Natural killer cell (primary cell): ENCODE measurements at regions not wholly inside any gene's neighbourhood (a gene's known extent, or its start where the extent isn't known, plus 50 kb on each side); places are given as distances from the start of the nearest gene placed in this dataset.

Experiments
- ATAC-seq, 3 donors: fragments of 150-1000 bp in 2 of 3; fragments of 200-7000 bp in 1 of 3; cut with Tn5 transposase; 1 replicate in 1 of 3; 2 replicates in 2 of 3; pipeline ENCODE4 v1.10.0; 2021; ENCODE audit warnings: mild to moderate bottlenecking in 2 of 3, moderate library complexity in 2 of 3
- DNase-seq, 2 donors: peaks; one replicate each; pipeline versions ENCODE4 v3.0.0 to v3.0.0-alpha.2; 2013 to 2021; ENCODE audit warnings: mixed read lengths in 1 of 2
- H3K27ac ChIP-seq: one replicate; pipeline ENCODE4 v1.5.1; 2013; ENCODE audit warnings: mild to moderate bottlenecking, low read length
- H3K27me3 ChIP-seq: one replicate; pipeline ENCODE4 v1.6.1; 2013; ENCODE audit warnings: low read length; ENCODE audit not compliant: control insufficient read depth, insufficient read depth
- H3K36me3 ChIP-seq: one replicate; pipeline ENCODE4 v1.6.1; 2013; ENCODE audit warnings: low read length; ENCODE audit not compliant: control insufficient read depth, insufficient read depth
- H3K4me1 ChIP-seq: one replicate; pipeline ENCODE4 v1.6.1; 2013; ENCODE audit warnings: low read length; ENCODE audit not compliant: control insufficient read depth, insufficient read depth
- H3K4me3 ChIP-seq: one replicate; pipeline ENCODE4 v1.5.1; 2013; ENCODE audit warnings: low read length
- H3K9me3 ChIP-seq: one replicate; pipeline ENCODE4 v1.6.1; 2013; ENCODE audit warnings: low read length; ENCODE audit not compliant: control insufficient read depth, insufficient read depth
- H3K27ac Mint-ChIP-seq, 2 donors: one replicate each; pipeline ENCODE4 v1.8.0; 2022; ENCODE audit warnings: mild to moderate bottlenecking in 2 of 2, mixed read lengths in 2 of 2, moderate library complexity in 1 of 2
- H3K27me3 Mint-ChIP-seq, 2 donors: one replicate each; pipeline ENCODE4 v1.8.0; 2022; ENCODE audit warnings: low read depth in 2 of 2, mixed read lengths in 2 of 2
- H3K36me3 Mint-ChIP-seq: one replicate; pipeline ENCODE4 v1.8.0; 2022; ENCODE audit warnings: mixed read lengths
- H3K4me1 Mint-ChIP-seq, 2 donors: one replicate each; pipeline ENCODE4 v1.8.0; 2022; ENCODE audit warnings: mixed read lengths in 2 of 2
- H3K4me3 Mint-ChIP-seq: one replicate; pipeline ENCODE4 v1.8.0; 2022; ENCODE audit warnings: mild to moderate bottlenecking, moderate library complexity, mixed read lengths
- H3K9me3 Mint-ChIP-seq, 2 donors: one replicate each; pipeline ENCODE4 v1.8.0; 2022; ENCODE audit warnings: mixed read lengths in 2 of 2
- CTCF ChIP-seq: fragments of 200-600 bp; IDR thresholded peaks from one replicate; pipeline ENCODE4 v1.8.0; 2022; ENCODE audit warnings: antibody characterized with exemption
- WGBS: methylation state at CpG from one replicate; pipeline ENCODE4 v1.1.7; 2013; ENCODE audit warnings: missing lambda C conversion rate; ENCODE audit not compliant: insufficient coverage; 5-methylcytosine and 5-hydroxymethylcytosine counted together
- intact Hi-C: fragments of 100-400 bp; cut with micrococcal nuclease; formaldehyde crosslinking; loops from one replicate; pipeline ENCODE4 v1.14.2; 2022

DNA sequence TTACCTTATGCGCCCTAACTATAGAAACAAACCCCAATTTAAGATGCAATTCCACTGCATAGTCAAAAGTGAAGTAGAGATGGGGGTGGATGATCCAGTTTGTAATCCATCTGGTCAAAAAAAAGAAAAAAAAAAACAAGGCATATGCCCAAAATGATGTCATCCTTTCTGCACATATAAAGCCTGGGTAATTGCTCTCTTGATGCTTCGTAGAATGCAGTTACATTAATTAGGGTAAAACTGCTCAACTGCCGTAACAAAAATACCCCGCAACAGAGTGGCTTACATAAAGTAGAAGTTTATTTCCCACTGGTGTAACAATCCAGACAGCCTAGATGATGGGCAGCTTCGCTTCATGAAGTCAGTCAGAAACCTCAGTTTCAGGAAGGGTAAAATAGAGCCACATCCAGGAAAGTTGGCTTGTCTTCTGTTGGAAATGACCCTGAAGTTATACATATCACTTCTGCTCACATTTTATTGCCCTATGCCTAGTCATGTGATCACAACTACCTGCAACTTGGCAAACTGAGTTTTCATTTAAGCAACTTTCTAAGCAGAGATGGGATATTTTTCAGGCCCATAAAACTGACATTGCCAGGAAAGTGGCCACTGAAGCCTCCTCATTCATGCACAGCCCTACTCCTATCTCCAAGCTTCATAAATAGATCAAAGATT lies 221.7 kb downstream of the C1orf94 start:
- Mint-ChIP-seq H3K27me3 (peaks cover 5 to 31% of the 10 kb centered on the region in 2 donors), H3K36me3 (no peaks in the 10 kb centered on the region), H3K9me3 (no peaks in the 10 kb centered on the region), H3K4me3 (no peak overlapping the region), H3K27ac (no peak overlapping the region), H3K4me1 (no peaks in the 10 kb centered on the region)
- 90% methylated on average over 4 of the region's 5 CpGs for WGBS
- Histone ChIP-seq H3K4me3 (no peak overlapping the region), H3K4me1 (no peaks in the 10 kb centered on the region), H3K36me3 (no peaks in the 10 kb centered on the region), H3K9me3 (no peaks in the 10 kb centered on the region), H3K27ac (no peak overlapping the region), H3K27me3 (no peaks in the 10 kb centered on the region)
- ATAC-seq (no peak), DNase-seq (no peak)
- TF ChIP-seq CTCF = no peak
- intact Hi-C loops = no loop called here

DNA sequence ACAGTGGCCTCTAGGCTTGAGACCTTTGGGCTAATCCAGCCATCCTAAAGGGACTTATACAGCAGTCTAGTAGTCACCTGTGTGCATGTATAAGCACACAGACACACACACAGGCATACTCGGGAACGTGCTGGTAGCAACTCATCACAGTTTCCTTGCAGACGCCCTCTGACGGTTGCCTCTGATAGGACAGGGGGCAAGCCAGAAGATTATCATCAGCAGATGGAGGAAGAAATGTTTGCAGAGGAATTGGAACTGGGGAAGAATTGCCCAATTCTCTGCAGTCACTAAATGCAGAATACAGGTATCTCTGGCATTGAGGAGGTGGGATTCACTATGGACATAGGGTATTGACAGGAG lies 222.2 kb downstream of the C1orf94 start:
- intact Hi-C loops = no loop called here
- no peak for DNase-seq
- no peaks in the 10 kb centered on the region for H3K4me1 ChIP-seq
- WGBS = 45% methylated on average over 4 of the region's 4 CpGs
- no peak overlapping the region for H3K27ac ChIP-seq
- Mint-ChIP-seq H3K9me3 (no peaks in the 10 kb centered on the region), H3K27me3 (peaks cover 5 to 31% of the 10 kb centered on the region in 2 donors), H3K4me3 (no peak overlapping the region), H3K27ac (no peak overlapping the region), H3K4me1 (no peaks in the 10 kb centered on the region), H3K36me3 (no peaks in the 10 kb centered on the region)
- ATAC-seq = no peak
- no peak for TF ChIP-seq CTCF
- H3K27me3 ChIP-seq = no peaks in the 10 kb centered on the region
- no peaks in the 10 kb centered on the region for H3K36me3 ChIP-seq
- H3K4me3 ChIP-seq = no peak overlapping the region
- H3K9me3 ChIP-seq = no peaks in the 10 kb centered on the region

DNA sequence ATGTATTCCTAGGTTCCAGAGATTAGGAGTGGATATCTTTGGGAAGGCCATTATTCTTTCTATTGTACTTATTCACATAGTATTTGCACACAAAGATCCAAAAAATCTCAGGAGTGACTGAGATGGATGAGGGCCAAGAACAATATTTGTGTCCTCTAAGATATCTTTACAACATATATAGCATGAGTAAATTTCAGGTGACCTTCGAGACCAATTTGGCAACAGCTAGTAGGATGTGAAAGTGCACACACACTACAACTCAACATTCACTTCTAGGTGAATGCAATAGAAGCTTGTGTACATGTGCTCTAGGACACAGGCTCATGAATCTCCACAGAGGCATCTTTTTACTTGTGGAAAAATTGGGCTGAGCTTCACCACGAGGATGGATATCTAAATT lies 224.0 kb downstream of the C1orf94 start:
- H3K4me3 Mint-ChIP-seq = no peak overlapping the region
- 29% methylated on average over 1 of the region's 2 CpGs for WGBS

More for the DNA sequence above, 224.0 kb downstream of the C1orf94 start:
- Histone ChIP-seq H3K4me3 (no peak overlapping the region), H3K9me3 (no peaks in the 10 kb centered on the region), H3K4me1 (no peaks in the 10 kb centered on the region), H3K27me3 (no peaks in the 10 kb centered on the region), H3K27ac (no peak overlapping the region), H3K36me3 (no peaks in the 10 kb centered on the region)
- H3K27me3 Mint-ChIP-seq = peaks cover 5 to 31% of the 10 kb centered on the region in 2 donors
- no peaks in the 10 kb centered on the region for H3K4me1 Mint-ChIP-seq
- no peak for TF ChIP-seq CTCF
- no peaks in the 10 kb centered on the region for H3K9me3 Mint-ChIP-seq
- H3K27ac Mint-ChIP-seq = no peak overlapping the region
- ATAC-seq = no peak
- no peaks in the 10 kb centered on the region for H3K36me3 Mint-ChIP-seq
- DNase-seq = no peak
- intact Hi-C loops = no loop called here
